GM19463 (cell line): ENCODE measurements at regions not wholly inside any gene's neighbourhood (a gene's known extent, or its start where the extent isn't known, plus 50 kb on each side); places are given as distances from the start of the nearest gene placed in this dataset.

ENCODE experiments used
- ATAC-seq: cut with Tn5 transposase; IDR thresholded peaks from one replicate; pipeline ENCODE4 v1.9.1; 2021; ENCODE audit warnings: mild to moderate bottlenecking, moderate library complexity; ENCODE audit not compliant: unreplicated experiment

DNA sequence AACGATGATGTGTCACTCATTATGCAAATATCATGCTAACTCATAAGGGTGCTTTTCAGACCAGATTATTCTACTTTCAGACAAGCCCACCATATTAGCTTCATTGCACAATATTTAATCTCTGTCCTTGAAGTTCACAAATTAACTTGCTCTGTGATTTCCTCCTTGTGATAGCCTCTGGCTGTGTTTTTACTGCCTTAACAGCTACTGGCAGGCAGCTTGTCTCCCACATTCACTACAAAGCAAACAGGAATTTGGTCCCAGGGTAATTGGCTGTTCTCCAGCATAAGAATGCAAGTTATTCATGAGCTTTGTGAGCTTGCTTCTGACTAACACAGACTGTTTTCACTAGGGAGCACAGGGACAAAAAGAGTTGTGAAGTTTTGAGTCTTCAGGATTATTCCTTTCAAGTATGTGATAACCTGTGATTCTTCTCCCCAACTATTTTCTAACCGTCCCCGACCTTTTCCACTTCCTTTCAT, 87.9 kb upstream of the HMCN1 start:
- peak; percentile 63 for ATAC-seq

DNA sequence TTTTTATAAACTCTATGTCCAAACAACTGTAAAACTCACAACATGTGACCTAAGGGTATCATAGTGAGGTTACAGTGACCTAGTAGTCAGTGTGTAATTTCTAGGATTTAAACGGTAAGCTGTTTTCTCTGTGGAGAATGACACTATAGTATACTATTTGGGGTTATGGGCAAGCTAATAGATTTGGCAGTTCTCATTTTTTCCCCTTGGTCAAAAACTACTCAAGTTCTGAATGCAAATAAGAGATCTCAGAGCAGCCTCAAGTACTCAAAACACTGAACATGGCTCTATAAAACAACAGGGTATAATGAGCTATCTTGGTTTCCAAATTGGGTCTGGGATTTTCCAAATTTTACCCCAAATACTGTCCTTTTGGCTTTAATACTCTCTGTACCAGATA, 88.5 kb upstream of the HMCN1 start:
- ATAC-seq: peak; percentile 54

DNA sequence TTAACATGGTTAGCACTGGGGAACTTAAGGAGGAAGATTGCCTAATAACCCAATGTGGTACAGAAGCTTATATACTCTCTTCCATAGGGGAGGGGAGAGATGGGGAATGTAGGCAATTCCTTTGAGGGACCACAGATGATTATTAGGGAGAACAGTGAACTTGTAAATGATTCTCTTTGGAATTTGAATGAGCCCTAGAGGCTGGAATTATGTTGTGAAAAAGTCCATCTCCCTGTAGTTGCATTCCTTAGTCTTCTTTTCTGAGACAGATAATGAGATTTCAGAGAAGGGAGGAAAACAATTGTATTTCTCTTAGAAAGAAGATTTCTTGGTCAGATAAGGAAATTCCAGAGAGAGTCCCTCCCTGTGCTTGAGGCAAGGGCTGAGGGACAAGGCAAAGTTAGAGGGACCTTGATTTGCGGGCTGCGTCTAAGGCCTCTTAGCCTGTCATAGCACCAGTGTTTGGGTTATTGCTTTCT, 89.0 kb upstream of the HMCN1 start:
- ATAC-seq: no peak

DNA sequence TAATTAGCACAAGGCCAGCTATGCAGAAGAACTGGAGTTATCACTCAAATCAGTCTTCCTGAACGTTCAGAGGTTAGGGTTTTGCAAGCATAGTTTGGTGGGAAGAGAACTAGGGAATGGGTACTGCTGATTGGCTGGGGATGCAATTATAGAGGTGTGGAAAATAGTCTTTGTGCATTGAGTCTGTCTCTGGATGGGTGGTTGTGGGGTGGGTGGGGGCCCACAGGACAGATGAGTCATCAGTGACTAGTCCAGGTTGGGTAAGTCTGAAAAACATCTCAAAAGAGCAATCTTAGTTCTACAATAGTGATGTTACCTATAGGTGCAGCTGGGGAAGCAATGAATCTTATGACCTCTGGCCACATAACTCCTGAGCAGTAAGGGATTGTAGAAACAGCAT, 89.7 kb upstream of the HMCN1 start:
- ATAC-seq: no peak

DNA sequence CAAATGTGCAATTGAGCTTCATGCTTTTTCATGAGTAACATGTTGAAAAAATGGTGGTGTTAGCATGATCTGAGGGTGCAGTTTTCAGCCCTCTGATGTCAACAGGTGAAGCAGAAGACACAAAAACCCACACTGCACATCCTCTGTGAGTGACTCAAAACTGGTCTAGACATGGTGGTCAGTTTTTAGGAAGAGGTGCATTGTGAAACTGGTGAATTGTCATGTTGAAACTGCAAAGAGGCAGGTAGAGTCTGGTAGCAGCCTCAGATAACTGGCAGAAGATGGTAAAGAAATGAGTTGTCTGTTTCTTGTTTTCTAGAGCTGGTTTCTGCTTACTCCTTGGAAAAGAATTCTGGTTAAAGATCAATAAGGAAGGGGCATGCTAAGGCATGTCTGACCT, 97.3 kb upstream of the HMCN1 start:
- peak; percentile 98 for ATAC-seq

DNA sequence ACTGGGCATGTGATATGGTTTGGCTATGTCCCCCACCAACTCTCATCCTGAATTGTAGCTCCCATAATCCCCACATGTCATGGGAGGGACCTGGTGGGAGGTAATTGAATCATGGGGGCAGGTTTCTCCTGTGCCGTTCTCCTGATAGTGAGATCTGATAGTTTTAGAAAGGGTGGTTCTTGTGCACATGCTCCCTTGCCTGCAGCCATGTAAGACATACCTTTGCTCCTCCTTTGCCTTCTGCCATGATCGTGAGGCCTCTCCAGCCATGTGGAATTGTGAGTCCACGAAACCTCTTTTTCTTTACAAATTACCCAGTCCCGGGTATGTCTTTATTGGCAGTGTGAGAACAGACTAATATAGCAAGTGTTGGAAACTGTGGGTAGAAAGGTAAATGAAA, 99.5 kb upstream of the HMCN1 start:
- ATAC-seq: no peak

DNA sequence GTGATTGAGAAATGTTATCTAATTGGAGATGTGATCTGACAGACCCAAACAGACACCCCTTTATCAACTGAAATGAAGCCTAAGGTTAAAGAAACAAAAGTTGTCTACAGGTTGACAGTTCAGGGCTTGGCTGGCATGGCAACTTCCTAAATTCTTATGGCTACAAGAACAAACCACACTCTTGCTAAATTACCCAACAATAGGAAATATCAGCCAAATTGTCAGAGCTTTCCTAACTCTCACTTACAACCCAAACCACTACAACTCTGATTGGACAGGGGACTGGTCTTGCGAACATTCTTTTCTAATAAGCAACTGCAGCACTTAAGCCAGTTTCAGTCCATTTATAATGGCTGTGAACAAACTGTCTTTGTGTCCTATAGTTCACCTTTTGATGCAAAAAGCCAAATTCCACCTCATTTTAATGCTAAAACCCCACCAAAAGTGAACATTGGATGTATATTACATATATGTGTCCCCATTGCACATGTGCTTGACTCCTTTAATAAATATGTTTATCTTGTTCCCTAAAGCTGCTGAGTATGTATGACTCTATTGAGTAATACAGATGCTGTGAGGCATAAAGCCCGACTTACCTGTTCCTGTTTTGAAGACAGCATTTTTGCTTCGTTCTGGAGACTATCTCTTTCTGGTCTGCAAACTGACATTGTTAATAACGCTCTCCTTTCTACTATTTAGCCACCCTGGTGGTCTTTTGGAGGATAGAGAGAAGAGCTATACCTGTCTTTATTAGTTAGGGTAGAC, 101.3 kb upstream of the HMCN1 start:
- no peak for ATAC-seq

DNA sequence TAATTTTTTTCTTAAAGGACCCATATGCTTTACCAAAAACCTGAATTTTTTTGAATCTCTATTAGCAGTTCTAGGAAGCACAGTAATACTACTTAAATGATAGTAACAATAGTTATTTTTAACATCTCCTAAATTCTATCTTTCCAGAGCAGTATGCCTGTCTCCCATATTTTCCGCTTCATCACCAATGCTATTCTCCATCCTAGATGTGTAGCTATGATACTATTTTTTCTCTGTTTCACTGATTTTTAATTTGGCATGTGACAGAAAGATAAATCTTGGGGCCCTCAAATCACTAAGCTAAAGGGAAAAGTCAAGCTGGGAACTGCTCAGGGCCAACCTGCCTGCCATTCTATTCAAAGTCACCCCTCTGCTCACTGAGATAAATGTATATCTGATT, 102.3 kb upstream of the HMCN1 start:
- ATAC-seq: no peak

DNA sequence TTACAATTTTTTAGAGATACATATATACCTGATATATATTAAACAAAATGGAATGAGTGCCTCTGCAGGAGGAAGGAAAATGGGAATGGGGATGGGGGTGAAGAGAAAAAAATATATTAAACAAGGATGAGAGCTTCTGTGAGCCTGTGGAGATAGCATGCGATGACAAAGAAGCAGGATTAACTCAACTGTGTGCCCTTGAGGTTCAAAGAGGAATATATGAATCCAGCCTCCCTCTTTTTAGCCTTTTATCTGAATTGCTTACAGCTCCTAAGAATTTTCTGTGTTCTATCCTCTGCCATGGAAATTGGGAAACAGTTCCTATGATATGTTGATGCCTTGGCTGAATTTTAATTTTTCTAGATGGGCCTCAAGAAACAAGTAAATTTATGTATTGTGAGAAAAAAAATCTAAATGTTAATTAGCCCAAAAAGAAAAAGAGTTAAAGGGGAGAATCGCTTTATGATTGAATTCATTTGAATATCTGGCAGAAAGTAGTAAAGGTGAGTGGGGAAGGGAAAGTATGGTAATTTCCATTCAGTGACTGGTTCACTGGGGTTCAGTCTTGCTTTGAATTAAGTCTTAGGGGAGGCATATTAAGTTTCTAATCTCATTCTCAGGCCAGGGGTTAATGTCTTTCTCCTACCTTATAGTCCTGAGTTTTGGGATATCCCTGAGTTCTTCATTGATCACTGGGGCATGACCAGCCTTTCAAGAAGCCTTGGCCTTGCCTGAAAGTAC, 106.3 kb upstream of the HMCN1 start:
- ATAC-seq: no peak

DNA sequence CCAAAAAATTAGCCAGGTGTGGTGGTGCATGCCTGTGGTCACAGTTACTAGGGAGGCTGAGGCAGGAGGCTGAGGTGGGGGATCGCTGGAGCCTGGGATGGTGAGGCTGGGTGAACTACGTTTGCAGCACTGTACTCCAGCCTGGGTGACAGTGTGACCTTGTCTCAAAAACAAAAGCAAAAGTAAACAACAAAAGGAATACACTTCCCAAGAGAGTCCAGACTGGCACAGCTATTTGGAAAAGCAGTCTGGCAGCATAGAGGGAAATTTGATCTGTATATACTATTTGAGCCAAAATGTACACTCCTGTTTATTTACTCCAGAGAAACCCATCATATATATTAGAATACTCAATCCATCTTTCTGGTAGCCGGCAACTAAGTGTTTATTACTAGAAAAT, 107.0 kb upstream of the HMCN1 start:
- ATAC-seq: no peak

DNA sequence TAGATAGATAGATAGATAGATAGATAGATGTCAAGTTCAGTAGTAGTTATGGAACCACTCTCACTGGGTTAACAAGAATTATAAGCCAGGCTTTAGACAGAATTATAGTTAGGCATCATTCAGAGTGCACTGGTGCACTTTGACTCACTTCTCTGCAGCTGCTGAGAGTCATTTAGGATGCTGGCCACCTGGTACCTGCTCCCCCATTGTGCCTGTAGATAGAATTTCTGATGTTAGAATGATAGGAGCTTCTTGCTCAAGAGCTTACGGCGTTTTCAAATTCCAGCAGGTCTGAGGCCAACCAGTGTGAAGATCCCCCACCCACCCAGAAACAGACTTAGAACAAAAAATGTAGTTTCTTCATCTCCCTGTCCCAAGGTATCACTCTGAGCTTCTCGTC, 107.8 kb upstream of the HMCN1 start:
- no peak for ATAC-seq

DNA sequence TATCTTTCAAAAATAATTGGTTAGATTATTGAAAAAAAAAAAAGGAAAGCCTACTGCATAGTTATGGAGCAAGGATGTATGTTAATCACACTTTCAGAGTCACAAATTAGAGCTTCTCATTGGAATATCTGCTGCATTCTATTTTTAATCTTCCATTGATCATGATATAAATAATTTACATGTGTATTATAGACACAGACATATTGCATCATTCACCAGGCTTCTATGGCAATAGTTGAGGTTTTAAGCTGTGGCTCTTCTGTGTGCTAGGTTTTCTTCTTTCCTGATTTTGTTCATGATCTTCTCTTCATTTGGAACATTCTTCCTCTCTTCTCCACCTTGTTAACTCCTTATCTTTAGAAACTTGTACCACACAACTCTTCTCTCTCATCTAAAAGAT, 123.2 kb upstream of the HMCN1 start:
- ATAC-seq: no peak

DNA sequence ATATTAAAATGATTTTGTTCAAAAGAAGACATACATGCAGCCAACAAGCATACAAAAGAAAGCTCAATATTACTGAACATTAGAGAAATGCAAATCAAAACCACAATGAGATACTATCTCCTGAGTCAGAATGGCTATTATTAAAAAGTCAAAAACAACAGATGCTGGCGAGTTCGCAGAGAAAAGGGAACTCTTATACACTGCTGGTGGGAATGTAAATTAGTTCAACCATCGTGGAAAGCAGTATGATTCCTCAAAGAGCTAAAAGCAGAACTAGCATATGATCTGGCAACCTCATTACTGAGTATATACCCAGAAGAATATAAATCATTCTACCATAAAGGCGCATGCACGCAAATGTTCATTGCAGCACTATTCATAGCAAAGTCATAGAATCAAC, 126.0 kb upstream of the HMCN1 start:
- peak; percentile 72 for ATAC-seq

DNA sequence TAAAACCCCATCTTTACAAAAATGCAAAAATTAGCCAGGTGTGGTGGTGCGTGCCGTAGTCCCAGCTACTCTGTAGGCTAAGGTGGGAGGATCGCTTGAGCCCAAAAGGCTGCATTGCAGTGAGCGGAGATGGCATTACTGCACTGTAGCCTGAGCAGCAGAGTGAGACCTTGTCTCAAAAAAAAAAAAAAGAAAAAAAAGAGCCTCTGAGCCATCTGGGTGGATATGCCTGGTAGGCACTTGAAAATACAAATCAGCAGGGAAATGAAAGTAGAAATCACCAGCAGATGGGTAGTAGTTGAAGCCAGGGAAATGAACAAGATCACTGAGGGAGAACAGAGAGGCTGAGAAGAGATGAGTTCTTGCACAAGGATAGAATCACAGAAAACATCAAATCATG, 131.0 kb upstream of the HMCN1 start:
- peak; percentile 55 for ATAC-seq

DNA sequence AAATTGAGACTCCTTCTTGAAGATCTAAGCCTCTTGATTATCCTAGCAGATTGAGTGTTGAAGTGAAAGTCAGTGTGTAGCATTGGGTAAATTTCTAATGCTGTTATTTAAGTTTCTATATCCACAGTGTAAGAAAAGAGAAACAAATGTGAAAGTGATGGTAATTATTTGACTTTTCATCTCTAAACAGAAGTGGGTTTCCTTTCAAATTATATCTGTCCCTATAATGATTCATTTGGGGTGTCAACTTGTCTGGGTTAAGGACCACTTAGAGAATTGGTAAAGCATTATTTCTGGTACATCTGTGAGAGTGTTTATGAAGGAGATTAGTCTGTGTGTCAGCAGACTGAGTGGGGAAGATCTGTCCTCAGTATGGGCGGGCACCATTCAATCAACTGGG, 133.0 kb upstream of the HMCN1 start:
- ATAC-seq: peak; percentile 41

DNA sequence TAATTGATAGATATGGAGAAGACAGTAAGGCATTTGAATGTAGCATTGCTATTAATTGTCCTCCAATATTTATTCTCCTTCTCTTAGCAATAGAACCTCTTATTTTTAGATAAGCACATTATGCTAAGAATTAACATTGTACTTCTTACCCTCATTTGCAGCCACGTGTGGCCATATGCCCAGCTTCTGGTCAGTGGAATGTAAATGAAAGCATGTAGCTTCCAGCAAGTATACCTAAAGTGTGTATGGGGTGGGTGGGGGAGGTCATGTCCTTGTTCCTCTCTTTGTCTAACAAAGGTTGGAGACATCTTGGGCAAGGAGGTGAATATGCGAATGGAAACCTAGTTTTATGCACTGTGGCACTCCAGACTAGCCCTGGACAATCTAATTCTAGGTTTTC, 133.6 kb upstream of the HMCN1 start:
- no peak for ATAC-seq

DNA sequence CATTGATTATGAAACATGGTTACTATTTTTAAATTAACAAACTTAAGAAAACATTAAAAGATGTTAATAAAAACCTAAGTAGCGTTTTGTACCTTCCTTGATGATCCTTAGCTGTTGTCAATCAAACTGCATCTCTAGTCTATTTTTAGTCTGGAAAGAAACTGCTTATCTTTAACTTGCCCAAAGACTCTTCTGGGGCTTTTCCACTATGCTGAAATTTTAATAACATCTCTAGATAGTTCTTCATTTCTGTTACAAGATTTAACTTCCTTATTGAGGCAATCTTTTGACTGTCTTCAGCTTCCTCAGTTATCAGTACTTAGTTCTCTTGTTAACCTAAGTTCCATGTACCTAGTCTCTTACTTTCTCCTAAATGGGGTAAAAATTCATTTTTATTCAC, 135.9 kb upstream of the HMCN1 start:
- ATAC-seq: no peak

DNA sequence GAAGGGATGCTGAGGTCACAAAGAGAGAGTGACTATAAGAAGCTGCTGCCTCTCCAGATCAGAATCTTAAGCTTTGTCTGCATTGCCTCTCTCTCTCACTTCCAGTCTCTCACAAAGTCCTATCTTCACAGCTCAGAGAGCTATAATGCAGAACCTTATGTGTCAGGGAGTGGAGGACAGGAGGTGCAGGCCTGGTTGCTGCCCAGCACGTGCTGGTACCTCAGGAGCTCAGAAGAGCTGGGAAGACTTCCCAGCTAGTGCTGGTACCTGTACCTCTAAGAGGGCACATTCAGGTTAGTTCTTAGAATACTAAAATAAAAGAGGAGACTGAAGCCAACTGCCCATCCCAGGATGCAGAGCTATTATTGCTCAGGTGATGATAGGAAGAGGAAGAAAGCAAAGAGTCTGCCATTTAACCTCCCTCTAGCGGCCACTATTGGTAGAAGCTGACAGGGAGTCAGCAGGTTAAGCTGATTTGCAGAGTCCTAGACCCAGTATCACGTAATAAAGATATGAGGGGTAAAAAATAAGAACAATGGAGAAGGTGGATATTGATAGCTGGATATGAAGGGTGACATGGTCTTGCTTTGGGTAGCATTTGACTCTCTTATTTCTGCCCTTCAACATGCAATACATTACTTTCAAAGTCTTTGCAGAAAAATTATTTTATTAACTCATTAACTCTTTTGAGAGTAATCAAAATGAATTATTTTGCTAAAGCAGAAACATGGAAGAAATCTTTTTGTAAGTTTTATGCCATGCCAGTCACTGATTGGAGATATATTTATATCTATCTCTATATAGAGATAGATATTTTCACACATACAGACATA, 138.1 kb upstream of the HMCN1 start:
- peak; percentile 74 for ATAC-seq

DNA sequence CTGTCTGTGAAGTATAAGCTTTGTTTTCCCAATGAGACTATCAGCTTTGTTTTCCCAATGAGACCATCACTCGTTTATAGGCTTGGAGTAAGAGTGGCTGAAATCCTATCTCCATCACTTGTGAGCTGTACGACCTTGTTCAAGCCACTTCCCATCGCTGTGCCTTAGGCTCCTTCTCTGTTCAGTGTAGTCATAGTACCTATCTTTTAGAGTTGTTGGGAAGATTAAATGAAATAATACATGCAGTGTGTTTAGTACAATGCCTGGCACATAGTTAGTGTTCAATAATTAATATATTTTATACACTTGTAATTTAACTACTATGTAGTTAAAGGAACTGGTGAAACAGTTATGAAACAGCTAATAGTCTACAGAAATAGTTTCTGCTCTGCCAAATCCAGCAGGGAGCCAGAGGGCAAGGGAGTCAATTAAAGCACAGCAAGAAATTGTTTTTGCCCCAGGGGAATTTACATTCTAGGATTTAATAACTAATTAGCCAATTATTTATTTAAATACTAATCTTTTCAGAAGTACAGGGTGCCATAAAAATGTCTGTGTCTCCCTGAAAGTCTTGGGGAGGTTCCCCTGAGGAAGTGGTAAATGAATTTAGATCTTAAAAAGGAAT, 139.3 kb upstream of the HMCN1 start:
- no peak for ATAC-seq

DNA sequence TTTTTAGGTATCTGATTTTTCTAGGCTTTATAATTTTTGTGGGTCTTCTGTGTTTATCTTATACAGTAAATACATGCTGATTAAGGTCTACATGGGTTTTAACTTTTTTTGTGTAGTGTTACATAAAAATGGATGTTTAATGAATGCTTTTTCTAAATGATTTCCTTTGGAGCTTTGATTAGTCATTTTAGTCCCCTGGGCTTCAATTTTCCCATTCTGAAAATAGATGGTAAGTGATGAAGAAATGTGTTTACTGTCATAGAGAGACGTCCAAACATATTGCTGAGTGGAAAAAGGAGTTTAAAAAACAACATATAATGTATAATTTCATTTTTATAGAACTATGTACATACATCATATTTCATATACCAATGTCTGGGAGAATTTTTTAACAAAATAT, 140.9 kb upstream of the HMCN1 start:
- ATAC-seq: no peak

DNA sequence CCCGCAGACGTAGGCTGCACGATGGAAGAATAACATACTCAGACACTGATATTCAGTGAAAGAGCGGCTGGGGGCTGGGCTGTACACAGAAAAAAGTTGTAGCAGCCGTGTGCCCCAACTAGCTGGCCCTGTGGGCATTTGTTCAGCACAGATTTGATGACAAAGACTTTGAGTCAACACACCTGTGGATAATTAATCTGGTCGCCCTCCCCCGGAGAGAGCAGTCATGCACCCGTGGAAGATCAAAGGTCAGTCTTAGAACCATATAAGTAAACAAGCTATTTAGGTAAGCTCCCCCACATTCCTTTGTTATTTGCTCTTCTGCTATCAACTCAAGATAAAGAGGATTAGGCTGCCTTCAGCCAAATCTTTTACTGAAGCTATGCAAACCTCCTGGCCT, 148.4 kb upstream of the HMCN1 start:
- no peak for ATAC-seq
